HG03175 (cell line): ENCODE measurements at regions not wholly inside any gene's neighbourhood (a gene's known extent, or its start where the extent isn't known, plus 50 kb on each side); places are given as distances from the start of the nearest gene placed in this dataset.
"Not testable (repeated sequence)": the region's sequence is repeated elsewhere in the genome, so short reads cannot be mapped to it uniquely, and the experiment has no call there.

Source experiments
- ATAC-seq: cut with Tn5 transposase; IDR thresholded peaks from one replicate; pipeline ENCODE4 v1.9.1; 2021; ENCODE audit warnings: mild to moderate bottlenecking, moderate library complexity; ENCODE audit not compliant: unreplicated experiment

- ATAC-seq, result no peak
Observed at GRCh38 chr2:238597638-238598528, 171.2 kb downstream of the ASB1 start.

- ATAC-seq, result no peak
Observed at GRCh38 chr2:238598802-238599530, 172.2 kb downstream of the ASB1 start.

GRCh38 chr2:238599549-238600505, 173.1 kb downstream of the ASB1 start:
- no peak for ATAC-seq

GRCh38 chr2:238600506-238601432, 174.0 kb downstream of the ASB1 start:
- no peak for ATAC-seq

- ATAC-seq, result no peak
Observed at GRCh38 chr2:238601433-238602222, 174.9 kb downstream of the ASB1 start.

- no peak for ATAC-seq
Observed at GRCh38 chr2:238602223-238602960, 175.7 kb downstream of the ASB1 start.

GRCh38 chr2:238603596-238603995, 176.9 kb downstream of the ASB1 start:
- ATAC-seq, result no peak

- no peak for ATAC-seq
Observed at GRCh38 chr2:238606311-238606710, 179.6 kb downstream of the ASB1 start.

- ATAC-seq, result no peak
Observed at GRCh38 chr2:238613610-238614009, 186.9 kb downstream of the ASB1 start.

GRCh38 chr2:238614376-238614775, 187.6 kb downstream of the ASB1 start:
- ATAC-seq, result no peak

- no peak for ATAC-seq
Observed at GRCh38 chr2:238615187-238615586, 188.5 kb downstream of the ASB1 start.

- no peak for ATAC-seq
Observed at GRCh38 chr2:238616681-238617080, 190.0 kb downstream of the ASB1 start.

GRCh38 chr2:238618494-238619283, 192.0 kb downstream of the ASB1 start:
- not testable (repeated sequence) for ATAC-seq

- no peak for ATAC-seq
Observed at GRCh38 chr2:238627899-238628298, 201.2 kb downstream of the ASB1 start.

GRCh38 chr2:238629064-238629463, 202.3 kb downstream of the ASB1 start:
- no peak for ATAC-seq

GRCh38 chr2:238631491-238632180, 204.9 kb downstream of the ASB1 start:
- ATAC-seq, result no peak
